ENCODE measurements at regions not wholly inside any gene's neighbourhood (a gene's known extent, or its start where the extent isn't known, plus 50 kb on each side); places are given as distances from the start of the nearest gene placed in this dataset.

- TF ChIP-seq CTCF (conservative IDR thresholded peaks at IDR 0.05; ENCODE audit: low read length) (no peak), EZH2phosphoT487 (IDR thresholded peaks at IDR 0.05; ENCODE audit: borderline replicate concordance, low read depth, low read length) (no peak)
These were observed 730.0 kb downstream of the MTRR start for GRCh38 chr5:8598996-8599395.
